HUES64 (cell line): ENCODE measurements at regions not wholly inside any gene's neighbourhood (a gene's known extent, or its start where the extent isn't known, plus 50 kb on each side); places are given as distances from the start of the nearest gene placed in this dataset.
A peak's percentile ranks its signal among the peaks of the same experiment; 100 is the strongest.

Experiments
- H3K27ac ChIP-seq: 2 replicates; pipeline ENCODE4 v1.7.0; 2013; ENCODE audit warnings: low read depth, low read length, inconsistent platforms
- H3K27me3 ChIP-seq: 2 replicates; pipeline ENCODE4 v1.6.1; 2013; ENCODE audit warnings: mild to moderate bottlenecking, low read length; ENCODE audit not compliant: insufficient read depth
- H3K36me3 ChIP-seq: 2 replicates; pipeline ENCODE4 v1.6.1; 2013; ENCODE audit warnings: mild to moderate bottlenecking, low read length; ENCODE audit not compliant: insufficient read depth
- H3K4me1 ChIP-seq: 2 replicates; pipeline ENCODE4 v1.6.1; 2013; ENCODE audit warnings: mild to moderate bottlenecking, low read length, moderate library complexity; ENCODE audit not compliant: insufficient read depth
- H3K4me3 ChIP-seq: 2 replicates; pipeline ENCODE4 v1.5.1; 2013; ENCODE audit warnings: mild to moderate bottlenecking, low read length, moderate library complexity
- H3K9ac ChIP-seq: 2 replicates; pipeline ENCODE4 v1.6.1; 2013; ENCODE audit warnings: mild to moderate bottlenecking, low read depth, low read length
- H3K9me3 ChIP-seq: 2 replicates; pipeline ENCODE4 v1.6.1; 2013; ENCODE audit warnings: low read depth, low read length; ENCODE audit not compliant: insufficient read depth
- WGBS: fragments of 150-250, 120-280 bp; methylation state at CpG from one replicate; pipeline ENCODE4 v1.1.7; 2013; ENCODE audit warnings: missing lambda C conversion rate; 5-methylcytosine and 5-hydroxymethylcytosine counted together

DNA sequence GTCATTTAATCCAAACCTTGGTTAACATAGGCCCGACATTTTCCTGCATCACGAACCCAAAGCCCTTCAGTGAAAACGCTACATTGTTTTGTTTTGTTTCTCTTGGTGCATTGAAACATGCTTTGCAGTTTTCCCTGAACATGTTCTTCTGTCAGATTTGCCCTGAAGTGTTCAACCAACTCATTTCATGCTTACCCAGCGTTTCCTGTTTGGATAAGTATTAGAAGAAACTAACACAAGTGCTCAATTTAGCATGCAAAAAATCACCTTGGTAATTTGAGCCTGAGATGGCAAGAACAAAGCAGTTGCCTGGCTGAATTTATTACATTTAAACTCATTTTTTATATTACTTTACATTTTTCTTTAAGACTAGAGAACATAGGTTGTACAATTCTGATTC is 160.1 kb upstream of the VCX3A start:
- 90% methylated on average over 3 of the region's 4 CpGs for WGBS
- Histone ChIP-seq H3K27me3 (no peaks in the 10 kb centered on the region), H3K27ac (peak overlapping the region; percentile 57), H3K36me3 (no peaks in the 10 kb centered on the region), H3K9me3 (no peaks in the 10 kb centered on the region), H3K4me1 (peaks cover 39% of the 10 kb centered on the region), H3K4me3 (no peak overlapping the region), H3K9ac (no peak overlapping the region)

DNA sequence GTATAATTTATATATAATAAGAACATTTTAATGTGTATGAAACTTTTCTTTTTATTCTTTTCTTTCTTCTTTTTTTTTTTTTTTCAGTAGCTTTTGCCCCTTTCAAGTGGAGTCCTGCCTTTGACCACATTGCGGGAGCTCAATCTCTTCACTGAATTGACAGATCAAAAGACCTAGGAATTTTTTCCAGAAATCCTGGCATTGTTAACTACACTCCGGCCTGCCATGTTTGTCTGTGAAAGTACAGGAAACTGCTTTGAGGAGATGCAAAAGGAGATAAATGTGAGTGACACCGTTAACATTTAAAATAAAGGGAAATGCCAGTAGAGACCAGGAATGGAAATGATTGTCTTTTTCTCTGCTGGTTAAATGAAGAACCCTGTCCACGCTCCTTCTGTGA is 159.3 kb upstream of the VCX3A start:
- Histone ChIP-seq H3K4me3 (no peak overlapping the region), H3K27ac (peak overlapping the region; percentile 57), H3K9ac (no peak overlapping the region), H3K9me3 (no peaks in the 10 kb centered on the region), H3K36me3 (no peaks in the 10 kb centered on the region), H3K27me3 (no peaks in the 10 kb centered on the region), H3K4me1 (peaks cover 39% of the 10 kb centered on the region)
- 40% methylated on average over 4 of the region's 4 CpGs for WGBS

DNA sequence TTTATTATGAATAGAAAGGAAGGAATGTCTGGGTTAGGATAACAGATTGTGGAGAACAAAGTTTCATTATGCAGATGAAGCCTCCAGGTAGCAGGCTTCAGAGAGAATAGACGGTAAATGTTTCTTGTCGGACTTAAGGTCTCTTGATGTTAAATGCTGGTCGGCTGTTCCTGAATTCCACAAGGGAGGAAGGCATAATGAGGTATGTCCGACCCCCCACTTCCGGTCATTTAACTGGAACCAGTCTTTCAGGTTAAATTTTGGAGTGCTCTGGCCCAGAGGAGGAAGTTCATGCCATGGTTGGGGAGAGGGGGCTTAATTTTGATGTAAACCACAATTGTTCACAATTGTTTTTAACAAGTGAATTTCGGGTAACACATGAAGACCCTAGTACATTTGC is 158.1 kb upstream of the VCX3A start:
- peak overlapping the region; percentile 27; the same call in 1 of the 2 replicates for H3K27ac ChIP-seq
- no peaks in the 10 kb centered on the region for H3K27me3 ChIP-seq
- H3K4me3 ChIP-seq, result no peak overlapping the region
- peaks cover 39% of the 10 kb centered on the region for H3K4me1 ChIP-seq
- no peaks in the 10 kb centered on the region for H3K36me3 ChIP-seq
- WGBS, result 65% methylated on average over 5 of the region's 6 CpGs
- H3K9me3 ChIP-seq, result no peaks in the 10 kb centered on the region
- no peak overlapping the region for H3K9ac ChIP-seq

DNA sequence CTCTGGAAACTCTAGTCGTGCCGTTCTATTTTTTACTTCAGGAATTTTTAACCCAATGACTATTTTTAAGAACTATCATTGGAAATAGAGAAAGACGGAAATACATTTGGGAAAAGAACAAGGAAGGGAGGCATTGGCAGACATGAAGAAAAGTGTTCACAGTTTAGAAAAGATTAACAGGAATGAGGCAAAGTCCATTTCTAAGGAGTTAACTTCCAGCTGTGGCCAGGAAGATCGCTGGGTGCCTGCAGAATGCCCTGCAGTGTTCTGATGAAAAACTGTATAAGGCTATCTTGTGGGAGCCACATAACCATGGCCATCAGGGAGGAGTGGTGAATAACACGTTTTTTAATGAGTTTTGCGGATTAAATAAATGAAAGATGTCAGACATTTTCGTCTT is 150.6 kb upstream of the VCX3A start:
- H3K4me3 ChIP-seq, result no peak overlapping the region
- H3K27ac ChIP-seq, result no peak overlapping the region
- H3K9me3 ChIP-seq, result no peaks in the 10 kb centered on the region
- H3K27me3 ChIP-seq, result no peaks in the 10 kb centered on the region
- no peak overlapping the region for H3K9ac ChIP-seq
- H3K36me3 ChIP-seq, result no peaks in the 10 kb centered on the region
- H3K4me1 ChIP-seq, result no peaks in the 10 kb centered on the region
- WGBS, result 93% methylated on average over 7 of the region's 7 CpGs

DNA sequence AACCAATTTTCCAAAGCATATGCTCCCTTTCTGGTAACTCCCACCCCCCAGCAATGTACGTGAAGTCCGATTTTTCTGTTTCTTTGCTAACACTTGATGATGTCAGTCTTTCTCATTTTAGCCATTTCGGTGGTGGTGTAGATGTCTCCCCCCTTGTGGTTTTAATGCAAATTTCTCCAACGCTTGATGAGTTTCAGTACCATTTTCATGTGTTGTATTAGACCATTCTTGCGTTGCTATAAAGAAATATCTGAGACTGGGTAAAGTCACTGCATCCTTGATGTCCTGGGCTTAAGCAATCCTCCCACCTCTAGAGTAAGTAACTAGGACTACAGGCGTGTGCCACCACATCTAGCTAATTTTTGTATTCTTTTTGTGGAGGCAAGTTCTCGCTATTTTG is 148.4 kb upstream of the VCX3A start:
- 93% methylated on average over 7 of the region's 7 CpGs for WGBS
- Histone ChIP-seq H3K27ac (no peak overlapping the region), H3K9ac (no peak overlapping the region), H3K36me3 (no peaks in the 10 kb centered on the region), H3K4me1 (no peaks in the 10 kb centered on the region), H3K27me3 (no peaks in the 10 kb centered on the region), H3K9me3 (no peaks in the 10 kb centered on the region), H3K4me3 (no peak overlapping the region)

DNA sequence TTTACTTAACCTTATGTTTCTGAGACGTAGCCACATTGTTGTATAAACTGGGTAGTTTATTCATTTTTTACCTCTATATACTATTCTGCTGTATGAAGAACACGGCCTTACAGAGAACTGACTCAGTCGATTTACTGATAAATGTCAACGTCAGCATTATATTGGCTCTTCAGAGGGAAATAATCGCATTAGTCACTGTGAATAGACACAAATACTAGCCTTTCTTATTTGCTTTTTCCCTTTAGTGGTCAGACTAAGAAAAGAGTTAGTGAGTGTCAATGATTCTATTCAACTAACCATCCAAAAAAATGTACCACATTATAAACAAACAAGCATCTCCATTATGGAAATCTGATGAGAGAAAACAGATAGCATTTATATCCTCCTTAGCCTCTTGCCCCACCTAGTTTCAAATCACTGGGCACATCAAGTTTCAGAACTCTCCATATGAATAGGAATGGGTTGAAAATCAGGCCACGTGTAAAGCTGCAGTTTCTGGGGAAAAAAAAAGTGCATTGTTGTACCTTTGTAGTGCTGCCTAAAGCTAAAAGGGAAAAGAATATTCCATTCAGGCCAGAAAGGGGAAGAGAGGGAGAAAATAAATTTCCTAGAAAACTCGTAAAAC is 146.7 kb upstream of the VCX3A start:
- Histone ChIP-seq H3K4me3 (no peak overlapping the region), H3K27me3 (no peaks in the 10 kb centered on the region), H3K36me3 (no peaks in the 10 kb centered on the region), H3K9ac (no peak overlapping the region), H3K9me3 (no peaks in the 10 kb centered on the region), H3K27ac (no peak overlapping the region), H3K4me1 (no peaks in the 10 kb centered on the region)
- WGBS, result 83% methylated on average over 6 of the region's 7 CpGs

DNA sequence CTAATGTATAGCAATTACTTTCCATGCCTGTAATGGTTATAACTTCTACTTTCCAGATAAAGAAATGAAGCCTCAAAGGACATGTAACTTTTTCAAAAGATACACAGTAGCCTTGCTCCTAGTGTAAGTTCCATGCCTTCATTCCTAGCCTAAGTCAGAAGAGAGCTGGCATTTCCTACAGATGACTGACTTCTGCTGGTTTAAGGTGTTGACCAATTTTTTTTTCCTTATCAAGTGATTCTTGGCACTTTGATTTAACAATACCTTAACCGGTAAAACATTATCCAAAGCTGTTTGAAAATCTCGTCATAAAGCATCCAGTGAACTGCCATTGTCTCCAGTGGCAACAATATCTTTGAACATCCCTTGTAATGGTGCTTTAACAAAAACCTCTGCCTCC is 145.1 kb upstream of the VCX3A start:
- Histone ChIP-seq H3K9ac (no peak overlapping the region), H3K4me1 (no peaks in the 10 kb centered on the region), H3K4me3 (no peak overlapping the region), H3K36me3 (no peaks in the 10 kb centered on the region), H3K27me3 (no peaks in the 10 kb centered on the region), H3K9me3 (no peaks in the 10 kb centered on the region), H3K27ac (no peak overlapping the region)
- WGBS, result 99% methylated on average over 2 of the region's 2 CpGs

DNA sequence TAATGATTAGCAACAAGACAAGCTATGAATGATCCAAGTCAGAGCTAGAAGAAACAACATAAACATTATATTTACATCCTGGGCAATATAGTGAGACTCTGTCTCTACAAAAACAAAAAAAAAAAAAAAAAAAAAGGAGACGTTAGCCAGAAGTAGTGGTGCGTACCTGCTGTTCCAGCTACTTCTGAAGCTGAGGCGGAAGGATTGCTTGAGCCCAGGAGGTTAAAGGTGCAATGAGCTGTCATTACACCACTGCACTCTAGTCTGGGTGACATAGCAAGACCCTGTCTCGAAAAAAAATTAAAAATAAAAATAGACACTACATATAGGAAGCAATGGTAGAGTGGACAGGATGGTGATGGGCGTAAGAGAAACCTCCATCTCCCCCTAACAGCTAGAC is 144.6 kb upstream of the VCX3A start:
- no peak overlapping the region for H3K9ac ChIP-seq
- H3K4me1 ChIP-seq, result no peaks in the 10 kb centered on the region
- WGBS, result 96% methylated on average over 3 of the region's 5 CpGs
- no peak overlapping the region for H3K4me3 ChIP-seq
- no peaks in the 10 kb centered on the region for H3K36me3 ChIP-seq
- H3K27me3 ChIP-seq, result no peaks in the 10 kb centered on the region
- no peaks in the 10 kb centered on the region for H3K9me3 ChIP-seq
- H3K27ac ChIP-seq, result no peak overlapping the region

DNA sequence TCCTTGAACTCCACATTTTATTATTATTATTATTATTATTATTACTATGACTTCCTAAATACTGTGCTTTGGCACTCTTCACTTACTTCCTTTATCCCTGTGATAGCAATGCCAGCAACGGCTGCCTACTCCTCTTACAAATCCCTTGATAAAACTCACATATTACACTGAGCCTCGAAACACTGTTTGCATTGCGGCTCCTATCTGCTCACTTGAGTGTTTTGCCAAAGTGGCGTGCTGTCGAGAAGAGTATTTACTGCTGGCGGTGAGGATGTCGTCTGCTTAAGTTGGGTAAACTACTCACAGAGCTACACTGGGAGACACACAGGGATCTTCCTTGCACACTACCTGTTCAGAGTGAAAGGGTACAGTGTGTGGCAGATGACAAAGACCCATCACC is 143.4 kb upstream of the VCX3A start:
- 92% methylated on average over 7 of the region's 7 CpGs for WGBS
- no peak overlapping the region for H3K27ac ChIP-seq
- no peaks in the 10 kb centered on the region for H3K4me1 ChIP-seq

DNA sequence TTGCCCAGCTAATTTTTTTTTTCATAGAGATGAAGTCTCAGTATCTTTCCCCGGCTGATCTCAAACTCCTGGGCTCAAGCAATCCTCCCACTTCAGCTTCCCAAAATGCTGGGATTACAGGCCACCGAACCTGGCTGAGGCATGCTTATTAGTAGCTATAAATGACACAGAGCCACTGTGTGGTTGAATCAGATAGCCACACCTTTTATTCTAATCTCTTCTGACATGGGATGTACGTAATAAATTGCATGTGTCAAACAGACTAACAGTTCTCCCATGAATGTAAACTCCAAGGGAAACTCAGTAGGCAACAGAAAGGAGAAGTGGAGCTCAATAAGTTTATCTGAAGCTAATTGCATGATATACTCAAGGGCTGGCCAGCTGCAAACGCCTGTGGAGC is 139.8 kb upstream of the VCX3A start:
- 91% methylated on average over 4 of the region's 4 CpGs for WGBS
- Histone ChIP-seq H3K36me3 (no peaks in the 10 kb centered on the region), H3K27ac (no peak overlapping the region), H3K9ac (no peak overlapping the region), H3K9me3 (no peaks in the 10 kb centered on the region), H3K4me3 (no peak overlapping the region), H3K4me1 (no peaks in the 10 kb centered on the region), H3K27me3 (no peaks in the 10 kb centered on the region)

More for the DNA sequence above, 143.4 kb upstream of the VCX3A start:
- no peak overlapping the region for H3K9ac ChIP-seq
- H3K36me3 ChIP-seq, result no peaks in the 10 kb centered on the region
- no peaks in the 10 kb centered on the region for H3K9me3 ChIP-seq
- no peak overlapping the region for H3K4me3 ChIP-seq
- no peaks in the 10 kb centered on the region for H3K27me3 ChIP-seq

DNA sequence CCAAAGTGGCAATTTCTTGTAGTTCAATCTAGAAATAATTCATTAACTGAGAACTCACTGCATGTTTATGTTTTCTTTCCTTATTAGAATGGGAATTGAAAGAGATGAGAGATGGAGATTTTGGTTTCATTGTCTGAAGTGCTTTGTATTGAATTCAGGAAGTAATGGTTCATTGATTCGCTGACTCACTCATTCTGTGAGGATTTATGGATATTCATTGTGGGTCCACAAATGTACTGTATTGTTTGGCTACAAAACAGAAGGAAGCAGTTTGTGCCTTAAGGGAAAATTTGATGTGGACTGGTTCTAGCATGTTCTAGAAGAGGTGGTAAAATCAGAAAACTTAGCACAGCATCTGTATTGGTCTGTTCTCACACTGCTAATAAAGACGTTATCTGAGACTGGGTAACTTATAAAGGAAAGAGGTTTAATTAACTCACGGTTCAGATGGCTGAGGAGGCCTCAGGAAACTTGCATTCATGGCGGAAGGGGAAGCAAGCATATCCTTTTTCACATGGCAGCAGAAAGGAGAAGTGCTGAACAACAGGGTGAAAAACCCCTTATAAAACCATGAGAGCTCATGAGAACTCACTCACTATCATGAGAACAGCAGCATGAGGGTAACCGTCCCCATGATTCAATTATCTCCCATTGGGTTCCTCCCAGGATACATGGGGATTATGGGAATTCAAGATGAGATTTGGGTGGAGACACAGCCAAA is 132.3 kb upstream of the VCX3A start:
- Histone ChIP-seq H3K36me3 (no peaks in the 10 kb centered on the region), H3K4me3 (no peak overlapping the region), H3K27ac (no peak overlapping the region), H3K9ac (no peak overlapping the region), H3K9me3 (no peaks in the 10 kb centered on the region), H3K27me3 (no peaks in the 10 kb centered on the region), H3K4me1 (no peaks in the 10 kb centered on the region)
- 89% methylated on average over 4 of the region's 5 CpGs for WGBS
